ENCODE measurements at regions not wholly inside any gene's neighbourhood (a gene's known extent, or its start where the extent isn't known, plus 50 kb on each side); places are given as distances from the start of the nearest gene placed in this dataset.

DNA sequence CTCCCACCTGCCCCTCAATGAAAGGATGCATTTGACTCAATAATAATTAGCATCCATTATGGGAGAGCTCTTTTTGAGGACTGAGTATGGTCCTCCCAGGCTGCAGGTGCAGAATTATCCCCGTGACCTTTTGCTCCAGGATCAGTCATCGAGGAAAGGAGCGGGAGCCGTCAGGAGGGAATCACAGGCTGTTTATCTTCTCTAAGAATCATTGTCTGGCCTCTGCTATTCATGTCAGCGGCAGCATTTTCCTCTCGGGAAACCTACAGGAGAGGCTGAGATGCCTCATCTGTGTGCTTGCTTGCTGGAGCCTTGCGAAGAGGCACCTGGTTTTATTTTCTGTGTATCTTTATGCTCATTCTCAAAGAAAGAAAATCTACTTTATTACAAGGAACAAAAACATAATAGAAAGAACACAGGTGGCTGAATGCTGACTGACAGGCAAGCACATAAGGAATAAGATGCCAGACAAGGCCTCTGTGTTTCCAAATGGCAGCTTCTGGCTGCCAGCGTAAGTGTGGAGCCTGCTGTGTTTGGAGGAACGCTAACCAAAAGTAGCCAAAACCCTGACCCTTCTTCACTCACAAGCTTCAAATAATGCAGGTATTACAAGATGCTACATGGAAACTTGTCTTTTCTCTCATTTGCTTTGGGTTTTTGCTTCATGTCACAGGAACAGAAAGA, 539.1 kb upstream of the MARCKS start:
- TF ChIP-seq CTCF (IDR thresholded peaks at IDR 0.05; ENCODE audit: low read depth, low read length) (no peak), POLR2A (IDR thresholded peaks at IDR 0.05; ENCODE audit: extremely low read depth, insufficient read length) (no peak)
- TF ChIP-seq, protein P1, sequence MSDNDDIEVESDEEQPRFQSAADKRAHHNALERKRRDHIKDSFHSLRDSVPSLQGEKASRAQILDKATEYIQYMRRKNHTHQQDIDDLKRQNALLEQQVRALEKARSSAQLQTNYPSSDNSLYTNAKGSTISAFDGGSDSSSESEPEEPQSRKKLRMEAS (IDR thresholded peaks at IDR 0.05; ENCODE audit: low read depth, low read length): no peak

Data from NB4 (cell line).